NCI-H2081 treated with DMSO at 0.1 percent for 48 hours (cell line): ENCODE measurements at regions not wholly inside any gene's neighbourhood (a gene's known extent, or its start where the extent isn't known, plus 50 kb on each side); places are given as distances from the start of the nearest gene placed in this dataset.
"Not testable (repeated sequence)": the region's sequence is repeated elsewhere in the genome, so short reads cannot be mapped to it uniquely, and the experiment has no call there.

ENCODE experiments used
- DNase-seq: peaks from one replicate; lab custom pipeline; 2025; lab: John Stamatoyannopoulos, UW

- DNase-seq = no peak
Measured at GRCh38 chr6:15171026-15171425, 74.8 kb upstream of the JARID2 start.

- no peak for DNase-seq
Measured at GRCh38 chr6:15176816-15177370, 69.0 kb upstream of the JARID2 start.

- DNase-seq = no peak
Measured at GRCh38 chr6:15183979-15184378, 61.9 kb upstream of the JARID2 start.

GRCh38 chr6:15184441-15184861, 61.4 kb upstream of the JARID2 start:
- no peak for DNase-seq

- DNase-seq = not testable (repeated sequence)
Measured at GRCh38 chr6:15185111-15185510, 60.8 kb upstream of the JARID2 start.

- not testable (repeated sequence) for DNase-seq
Measured at GRCh38 chr6:15193451-15193850, 52.4 kb upstream of the JARID2 start.

- DNase-seq = no peak
Measured at GRCh38 chr6:15194453-15194852, 51.4 kb upstream of the JARID2 start.
